HG03103 (cell line): ENCODE measurements at regions not wholly inside any gene's neighbourhood (a gene's known extent, or its start where the extent isn't known, plus 50 kb on each side); places are given as distances from the start of the nearest gene placed in this dataset.

Experiments
- ATAC-seq: cut with Tn5 transposase; IDR thresholded peaks from one replicate; pipeline ENCODE4 v1.9.1; 2021; ENCODE audit warnings: low read depth; ENCODE audit not compliant: unreplicated experiment

- ATAC-seq = no peak
Observed at GRCh38 chr6:155975506-155975905, 519.9 kb upstream of the NOX3 start.

DNA sequence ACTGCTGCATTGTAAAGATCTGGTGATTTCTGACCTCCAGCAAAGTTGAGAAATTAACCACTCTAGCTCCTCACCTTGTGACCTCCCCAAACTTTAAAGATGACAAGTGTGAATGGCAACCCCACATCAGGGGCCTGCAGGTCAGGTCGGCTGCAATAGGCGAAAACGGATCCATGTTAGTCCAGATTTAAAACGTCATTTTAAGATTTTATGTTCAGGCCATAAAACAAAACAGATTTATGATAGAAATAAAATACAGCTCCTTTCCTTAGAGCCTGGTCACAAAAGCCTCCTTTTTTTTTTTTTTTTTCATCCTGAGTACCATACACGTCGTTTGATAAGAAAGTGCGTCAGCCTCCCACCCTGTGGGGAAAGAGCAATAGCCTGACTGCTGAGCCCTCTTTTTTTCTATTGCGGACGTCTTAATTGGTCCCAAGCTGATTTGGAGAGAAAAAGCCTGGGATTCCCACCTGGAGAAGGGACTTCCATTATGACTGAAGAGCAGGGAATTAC is 519.2 kb upstream of the NOX3 start:
- ATAC-seq = no peak

DNA sequence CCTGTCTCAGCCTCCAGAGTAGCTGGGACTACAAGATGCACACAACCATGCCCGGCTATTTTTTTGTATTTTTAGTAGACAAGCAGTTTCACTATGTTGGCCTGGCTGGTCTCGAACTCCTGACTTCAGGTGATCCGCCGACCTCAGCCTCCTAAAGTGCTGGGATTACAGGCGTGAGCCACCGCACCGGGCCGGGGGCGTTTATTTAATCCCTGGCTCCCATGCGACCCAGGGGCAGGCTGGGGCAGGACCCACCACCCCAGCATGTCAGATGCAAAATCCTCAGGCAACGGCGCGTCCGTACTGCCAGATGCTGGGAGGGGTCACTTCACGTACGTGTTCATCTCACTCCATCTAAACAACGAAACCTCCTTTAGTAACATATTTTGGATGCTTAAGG is 518.7 kb upstream of the NOX3 start:
- ATAC-seq = no peak

DNA sequence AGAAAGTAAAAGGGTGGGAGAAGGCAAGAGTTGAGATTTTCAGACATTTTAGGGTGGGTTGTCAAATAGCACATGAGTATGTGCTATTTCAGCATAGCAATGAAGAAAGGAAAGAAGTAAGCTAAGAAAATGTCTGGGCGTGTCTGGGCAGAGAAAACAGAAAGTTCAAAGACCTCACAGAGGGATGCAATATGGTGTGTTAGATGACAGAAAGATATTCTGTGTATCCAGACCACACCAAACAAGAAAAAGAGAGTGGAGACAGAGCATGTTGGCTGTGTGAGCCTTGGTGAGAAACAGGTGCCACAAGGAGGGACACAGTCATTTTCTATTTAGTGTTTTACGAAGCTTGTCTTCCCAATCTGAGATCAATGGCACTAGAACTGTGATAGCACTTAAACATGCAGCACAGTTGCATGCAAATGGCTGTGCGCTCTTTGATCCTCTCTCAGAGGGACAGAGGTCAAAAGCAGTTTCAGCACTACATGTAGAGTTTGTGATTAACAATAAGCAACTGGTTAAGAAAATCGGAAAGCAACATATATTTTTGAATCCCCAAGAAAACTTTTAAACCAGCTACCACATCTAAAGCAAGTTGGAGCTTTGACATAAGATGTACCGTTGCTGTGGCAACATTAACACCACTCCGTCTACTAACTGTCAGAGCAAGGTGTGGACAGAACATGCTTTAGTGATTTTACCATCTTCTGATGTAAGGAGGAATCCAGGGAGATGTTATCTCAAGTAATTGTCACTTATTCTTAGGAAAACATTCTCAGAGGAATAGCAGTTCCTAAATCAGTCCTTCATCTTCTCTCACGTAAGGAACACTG is 515.5 kb upstream of the NOX3 start:
- no peak for ATAC-seq

- ATAC-seq = no peak
Observed at GRCh38 chr6:155970472-155970871, 514.8 kb upstream of the NOX3 start.

DNA sequence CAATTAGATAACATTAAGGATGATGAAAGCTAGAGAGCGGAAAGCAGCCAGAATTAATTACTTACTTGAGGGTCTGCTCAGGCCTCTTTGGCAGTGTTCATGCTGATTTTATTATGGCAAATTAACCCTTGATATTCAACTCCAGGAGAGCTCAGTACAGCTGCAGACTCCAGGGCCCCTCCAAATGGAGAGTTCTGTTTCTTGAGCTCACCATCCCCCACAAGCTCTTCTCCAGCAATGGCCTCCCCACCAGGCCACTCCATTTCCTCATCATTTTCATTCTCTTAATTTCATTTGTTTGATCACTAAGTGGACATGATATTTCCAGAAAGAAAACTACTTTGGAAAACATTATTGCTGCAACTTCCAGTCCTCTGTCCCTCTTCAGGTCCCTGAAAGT is 513.3 kb upstream of the NOX3 start:
- no peak for ATAC-seq

DNA sequence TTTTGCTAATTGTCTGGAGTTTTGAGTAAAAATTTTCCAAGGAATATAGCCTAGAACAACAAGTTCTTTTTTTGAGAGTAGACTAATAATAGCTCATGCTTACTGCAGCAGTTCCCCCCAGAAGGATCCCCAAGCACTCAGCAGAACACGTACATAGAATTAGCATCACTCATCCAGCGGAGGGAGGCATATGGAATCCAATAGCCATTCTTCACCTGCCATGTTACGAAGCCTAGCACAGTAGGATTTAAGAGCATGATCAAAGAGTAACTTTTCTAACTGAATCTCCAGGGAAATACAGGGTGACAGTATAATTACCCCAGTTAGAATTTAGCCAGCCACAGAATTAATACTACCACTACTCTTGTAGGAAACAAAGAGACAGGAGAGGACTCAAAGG is 511.7 kb upstream of the NOX3 start:
- ATAC-seq = no peak

- ATAC-seq = no peak
Observed at GRCh38 chr6:155964544-155964943, 508.9 kb upstream of the NOX3 start.

DNA sequence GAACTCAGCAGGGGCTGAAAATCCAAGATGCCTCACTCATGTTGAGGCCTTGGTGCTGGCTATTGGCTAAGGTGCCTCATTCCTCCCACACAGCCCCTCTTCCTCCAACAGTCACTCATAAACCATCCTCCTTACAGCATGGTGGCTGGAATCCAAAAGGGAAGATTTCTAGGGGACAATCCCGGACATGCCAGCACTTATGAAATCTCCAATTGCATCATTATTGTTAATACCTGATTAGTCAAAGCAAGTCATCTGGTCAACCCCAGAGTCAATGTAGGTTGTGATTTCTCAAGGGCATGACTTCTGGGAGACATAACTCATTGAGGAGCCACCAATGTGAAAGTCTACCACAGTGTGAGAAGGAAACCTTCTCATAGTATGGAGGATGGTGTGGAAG is 506.6 kb upstream of the NOX3 start:
- no peak for ATAC-seq

- no peak for ATAC-seq
Observed at GRCh38 chr6:155959898-155960495, 504.4 kb upstream of the NOX3 start.

- ATAC-seq = no peak
Observed at GRCh38 chr6:155958550-155958949, 502.9 kb upstream of the NOX3 start.

GRCh38 chr6:155955038-155955437 is 499.4 kb upstream of the NOX3 start:
- no peak for ATAC-seq

- no peak for ATAC-seq
Observed at GRCh38 chr6:155954149-155954548, 498.5 kb upstream of the NOX3 start.

- ATAC-seq = no peak
Observed at GRCh38 chr6:155949256-155949655, 493.6 kb upstream of the NOX3 start.

- no peak for ATAC-seq
Observed at GRCh38 chr6:155946860-155947259, 491.2 kb upstream of the NOX3 start.

- no peak for ATAC-seq
Observed at GRCh38 chr6:155943635-155944034, 488.0 kb upstream of the NOX3 start.

- no peak for ATAC-seq
Observed at GRCh38 chr6:155939253-155939652, 483.6 kb upstream of the NOX3 start.

GRCh38 chr6:155936551-155936950 is 480.9 kb upstream of the NOX3 start:
- no peak for ATAC-seq

DNA sequence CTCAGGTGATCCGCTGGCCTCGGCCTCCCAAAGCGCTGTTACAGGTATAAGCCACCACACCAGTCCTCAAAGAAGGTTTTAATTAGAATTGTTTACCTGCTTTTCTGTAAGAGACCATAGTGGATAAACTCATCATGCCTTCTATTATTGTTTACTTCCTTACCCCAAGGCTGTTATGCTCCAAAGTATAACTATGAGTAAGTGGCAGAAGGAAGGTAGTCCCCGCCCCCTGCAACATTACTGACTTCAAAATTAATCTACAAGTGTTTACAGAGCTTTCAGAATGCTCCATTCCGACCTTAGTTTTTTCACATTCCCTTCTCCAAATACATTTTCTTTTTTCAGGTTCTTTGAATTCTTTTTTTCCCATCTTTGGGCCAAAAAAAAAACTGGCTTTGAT is 480.5 kb upstream of the NOX3 start:
- no peak for ATAC-seq

DNA sequence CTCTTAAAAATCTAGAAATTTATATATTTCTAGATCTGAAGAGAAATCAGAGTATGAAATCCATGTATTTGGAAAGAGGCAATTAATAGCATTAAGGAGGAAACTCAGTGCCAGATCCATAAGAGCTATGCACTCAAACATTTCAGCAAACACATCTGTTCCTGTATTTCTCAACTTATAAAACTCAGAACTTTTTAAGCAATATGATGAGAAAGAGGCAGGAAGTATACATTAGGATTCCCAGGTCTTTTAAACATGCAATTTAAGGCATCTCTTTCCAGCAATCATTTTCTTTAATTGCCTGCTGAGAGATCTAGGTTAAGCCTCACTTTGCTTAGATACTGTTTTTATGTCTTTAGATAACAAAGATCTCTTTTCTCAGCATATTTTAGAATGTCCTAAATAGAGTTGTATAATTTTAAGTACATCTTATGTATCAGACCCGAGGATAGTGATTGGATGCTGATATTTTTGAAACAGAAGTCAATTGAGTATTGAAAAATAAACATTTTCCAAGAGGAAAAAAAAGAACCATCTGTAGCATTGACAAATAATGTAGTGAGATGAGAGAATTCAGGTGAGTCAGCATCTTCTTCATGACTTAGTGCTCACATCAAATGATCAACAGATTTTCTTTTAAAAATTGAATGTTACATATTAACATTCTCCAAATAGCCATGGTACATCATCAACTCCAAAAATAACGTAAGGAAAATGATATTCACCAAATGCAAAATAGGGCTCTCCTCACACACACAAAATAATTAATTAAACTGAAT is 461.4 kb upstream of the NOX3 start:
- no peak for ATAC-seq

GRCh38 chr6:155915651-155916050 is 460.0 kb upstream of the NOX3 start:
- no peak for ATAC-seq
